SK-N-MC (cell line): ENCODE measurements at regions not wholly inside any gene's neighbourhood (a gene's known extent, or its start where the extent isn't known, plus 50 kb on each side); places are given as distances from the start of the nearest gene placed in this dataset.
"Not testable (repeated sequence)": the region's sequence is repeated elsewhere in the genome, so short reads cannot be mapped to it uniquely, and the experiment has no call there.

Source experiments
- DNase-seq: peaks from one replicate; pipeline ENCODE4 v3.0.0-alpha.2; 2011; ENCODE audit warnings: low read depth, low spot score
- H3K27ac ChIP-seq: fragments of 200-600 bp; sonication (generic); 2 replicates; pipeline ENCODE4 v1.5.1; 2016; ENCODE audit warnings: mixed run types
- H3K36me3 ChIP-seq: fragments of 200-600 bp; sonication (generic); 2 replicates; pipeline ENCODE4 v1.6.1; 2017; ENCODE audit warnings: antibody characterized with exemption, low read length, mixed read lengths; ENCODE audit not compliant: insufficient read depth
- H3K4me3 ChIP-seq: fragments of 200-600 bp; sonication (generic); 2 replicates; pipeline ENCODE4 v1.5.1; 2016
- H3K9ac ChIP-seq: fragments of 200-600 bp; sonication (generic); 2 replicates; pipeline ENCODE4 v1.8.0; 2017; ENCODE audit warnings: mixed run types, mixed read lengths; ENCODE audit not compliant: insufficient read length
- H3K9me3 ChIP-seq: fragments of 200-600 bp; sonication (generic); 2 replicates; pipeline ENCODE4 v1.6.1; 2017; ENCODE audit warnings: low read depth, mild to moderate bottlenecking, antibody characterized with exemption, low read length, moderate library complexity, mixed read lengths
- EZH2 ChIP-seq: fragments of 200-600 bp; sonication (generic); IDR thresholded peaks from one replicate; pipeline ENCODE4 v1.6.1; 2017; ENCODE audit warnings: antibody characterized with exemption
- FOXP2 ChIP-seq: optimal IDR thresholded peaks from 2 replicates; pipeline ENCODE3; 2011; ENCODE audit warnings: mild to moderate bottlenecking, moderate library complexity; ENCODE audit not compliant: insufficient read depth; ENCODE audit errors: extremely low read length, control extremely low read depth
- POLR2AphosphoS5 ChIP-seq: IDR thresholded peaks from 2 replicates; pipeline ENCODE4 v1.6.1; 2012; ENCODE audit warnings: mild to moderate bottlenecking, low read depth, low read length, borderline replicate concordance

DNA sequence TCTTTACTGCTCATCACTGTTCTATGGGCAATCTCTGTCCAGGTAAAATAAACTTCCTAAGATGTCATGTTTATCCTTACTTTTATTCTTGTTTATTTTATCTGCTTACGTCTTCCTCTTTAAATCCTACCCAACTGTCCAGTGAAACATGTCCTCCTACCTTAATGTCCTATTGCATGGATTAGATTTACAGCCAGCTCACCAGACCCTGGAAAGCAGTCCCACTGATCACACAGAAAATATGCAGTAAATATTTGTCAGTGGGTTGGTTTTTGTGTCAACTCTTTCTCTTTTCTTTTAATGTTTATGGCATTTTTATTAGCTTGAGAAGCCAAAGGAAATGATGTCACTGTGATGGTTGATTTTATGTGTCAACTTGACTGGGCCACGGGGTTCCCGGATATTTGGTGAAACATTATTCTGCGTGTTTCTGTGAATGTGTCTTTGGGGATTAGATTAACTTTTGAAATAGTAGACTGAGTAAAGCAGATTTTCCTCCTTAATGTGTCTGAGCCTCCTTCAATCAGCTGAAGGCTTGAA is 258.3 kb downstream of the SRGAP2C start:
- H3K36me3 ChIP-seq: no peaks in the 10 kb centered on the region
- peaks cover 2% of the 10 kb centered on the region; the same call in 1 of the 2 replicates for H3K9me3 ChIP-seq
- H3K27ac ChIP-seq: no peak overlapping the region
- no peak overlapping the region for H3K4me3 ChIP-seq
- DNase-seq: peak; percentile 6
- no peak overlapping the region for H3K9ac ChIP-seq
- TF ChIP-seq EZH2 (no peak), POLR2AphosphoS5 (no peak), FOXP2 (no peak)

DNA sequence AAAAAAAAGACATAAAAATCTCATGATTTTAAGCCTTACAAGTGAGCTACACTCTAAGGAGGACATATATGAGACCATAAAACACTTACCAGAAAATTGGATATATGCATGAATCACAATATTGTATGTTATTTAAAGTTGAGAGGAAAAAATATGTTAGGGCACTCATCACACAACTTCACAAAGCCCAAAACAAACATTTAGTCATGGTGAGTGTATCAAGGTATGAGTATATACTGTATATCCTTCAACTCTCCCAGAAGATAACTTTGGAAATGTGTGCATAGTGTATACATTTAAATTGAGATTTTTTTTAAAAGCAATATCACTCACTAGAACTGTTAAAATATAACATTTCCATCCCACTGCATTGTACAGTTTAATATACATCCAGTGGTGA is 259.3 kb downstream of the SRGAP2C start:
- H3K9me3 ChIP-seq: peaks cover 2% of the 10 kb centered on the region; the same call in 1 of the 2 replicates
- no peak for DNase-seq

DNA sequence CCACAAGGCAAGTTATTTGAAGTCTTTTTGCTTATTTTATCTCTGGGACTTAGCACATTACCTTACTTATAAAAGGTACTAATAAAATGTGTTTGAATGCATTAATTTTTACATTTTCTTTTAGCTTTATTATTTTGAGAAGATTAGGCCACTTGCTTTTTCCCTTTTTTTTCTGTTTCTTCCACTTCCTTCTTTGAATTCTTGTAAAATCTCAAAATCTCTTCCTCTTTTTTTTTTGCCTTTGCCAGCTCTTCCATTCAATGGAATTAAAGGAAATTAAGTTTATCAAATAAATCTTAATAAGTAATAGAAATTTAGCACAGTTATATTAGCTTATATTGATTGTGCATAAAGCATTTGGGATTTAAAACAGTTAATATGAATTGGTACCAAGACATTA is 260.9 kb downstream of the SRGAP2C start:
- H3K4me3 ChIP-seq: no peak overlapping the region
- H3K9me3 ChIP-seq: no peaks in the 10 kb centered on the region
- H3K36me3 ChIP-seq: no peaks in the 10 kb centered on the region
- H3K9ac ChIP-seq: no peak overlapping the region
- DNase-seq: no peak
- TF ChIP-seq EZH2: no peak
- TF ChIP-seq FOXP2: no peak
- TF ChIP-seq POLR2AphosphoS5: no peak
- H3K27ac ChIP-seq: no peak overlapping the region

More for the DNA sequence above, 259.3 kb downstream of the SRGAP2C start:
- Histone ChIP-seq H3K27ac (no peak overlapping the region), H3K4me3 (no peak overlapping the region), H3K36me3 (no peaks in the 10 kb centered on the region), H3K9ac (no peak overlapping the region)
- TF ChIP-seq EZH2 (no peak), POLR2AphosphoS5 (no peak), FOXP2 (no peak)

DNA sequence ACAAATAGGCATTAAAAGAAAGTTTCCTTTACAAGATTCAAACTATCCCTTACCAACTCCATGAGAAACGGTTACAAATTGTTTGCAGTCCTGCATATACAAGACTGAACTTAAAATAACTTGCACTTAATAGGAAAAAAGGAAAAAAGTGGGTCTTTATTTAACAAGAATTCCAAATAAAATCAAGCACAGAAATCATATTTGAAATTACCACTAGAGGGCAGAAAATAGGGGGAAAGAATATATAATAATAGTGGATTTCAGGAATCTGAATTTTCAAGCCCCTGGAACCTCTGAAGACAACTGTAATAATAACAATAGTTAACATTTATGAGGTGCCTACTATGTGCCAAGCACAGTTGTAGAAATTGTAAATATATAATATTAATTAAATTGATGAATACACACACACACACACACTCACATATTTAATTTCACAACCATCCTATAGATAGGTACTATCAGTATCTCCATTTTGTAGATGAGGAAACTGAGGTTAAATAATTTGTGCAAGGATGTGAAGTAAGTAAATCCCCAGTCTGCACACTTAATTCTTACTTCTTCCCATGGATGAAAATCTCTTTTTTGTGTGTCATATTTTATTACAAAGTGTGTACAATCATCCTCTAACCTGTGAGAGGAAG is 262.6 kb downstream of the SRGAP2C start:
- not testable (repeated sequence) for H3K9ac ChIP-seq, H3K4me3 ChIP-seq, H3K36me3 ChIP-seq, H3K27ac ChIP-seq, DNase-seq, H3K9me3 ChIP-seq

DNA sequence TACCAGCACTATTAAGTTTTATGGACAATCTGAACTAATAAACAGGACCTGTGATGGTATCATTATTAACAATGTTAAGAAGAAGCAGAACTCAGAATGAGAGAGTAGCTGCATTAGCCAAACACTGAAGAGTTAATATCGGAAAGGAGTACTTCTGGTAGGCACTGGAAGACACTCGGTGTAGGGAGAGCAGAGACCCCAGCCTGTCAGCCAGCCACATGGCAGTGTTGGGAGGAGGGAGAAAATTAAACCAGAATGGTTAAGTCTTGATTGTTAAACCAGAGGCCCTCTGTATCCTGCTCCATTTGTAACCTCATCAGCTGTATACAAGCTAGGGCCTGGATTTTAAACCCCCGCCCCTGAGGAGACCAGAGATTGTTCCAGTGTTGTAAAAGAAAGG is 263.3 kb downstream of the SRGAP2C start:
- H3K27ac ChIP-seq, DNase-seq, H3K9me3 ChIP-seq, H3K9ac ChIP-seq, H3K36me3 ChIP-seq, H3K4me3 ChIP-seq: not testable (repeated sequence)

DNA sequence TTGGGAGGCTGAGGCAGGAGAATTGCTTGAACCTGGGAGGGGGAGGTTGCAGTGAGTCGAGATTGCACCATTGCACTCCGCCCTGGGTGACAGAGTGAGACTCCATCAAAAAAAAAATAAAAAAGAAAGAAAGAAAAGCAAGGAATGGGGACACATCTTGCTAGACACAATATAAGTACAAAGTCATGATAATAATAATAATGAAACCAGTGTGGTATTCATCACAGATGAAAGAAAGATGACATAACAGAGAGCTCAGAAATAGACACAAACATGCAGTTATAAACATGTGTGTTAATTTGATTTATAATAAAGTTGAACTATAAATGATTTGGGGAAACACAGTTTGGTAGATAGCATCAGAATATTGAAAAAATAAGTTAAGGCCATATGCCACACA is 264.1 kb downstream of the SRGAP2C start:
- DNase-seq: no peak
- no peak for TF ChIP-seq FOXP2
- TF ChIP-seq EZH2: no peak
- no peak for TF ChIP-seq POLR2AphosphoS5
- H3K9me3 ChIP-seq: no peaks in the 10 kb centered on the region

DNA sequence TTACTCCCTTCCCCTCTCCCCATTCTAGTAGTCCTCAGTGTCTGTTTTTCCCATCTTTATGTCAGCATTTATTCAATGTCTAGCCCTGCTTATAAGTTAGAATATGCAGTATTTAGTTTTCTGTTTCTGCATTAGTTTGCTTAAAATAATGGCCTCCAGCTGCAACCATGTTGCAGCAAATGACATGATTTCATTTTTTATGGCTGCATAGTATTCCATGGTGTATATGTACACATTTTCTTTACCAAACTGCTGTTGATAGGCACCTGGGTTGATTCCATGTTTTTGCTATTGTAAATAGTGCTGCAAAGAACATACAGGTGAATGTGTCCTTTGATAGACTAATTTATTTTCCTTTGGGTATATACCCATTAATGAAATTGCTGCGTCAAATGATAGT is 267.7 kb downstream of the SRGAP2C start:
- Histone ChIP-seq H3K36me3 (no peaks in the 10 kb centered on the region), H3K27ac (no peak overlapping the region), H3K4me3 (no peak overlapping the region), H3K9ac (no peak overlapping the region), H3K9me3 (no peaks in the 10 kb centered on the region)
- TF ChIP-seq POLR2AphosphoS5 (no peak), FOXP2 (no peak), EZH2 (no peak)
- no peak for DNase-seq

More for the DNA sequence above, 264.1 kb downstream of the SRGAP2C start:
- Histone ChIP-seq H3K9ac (no peak overlapping the region), H3K4me3 (no peak overlapping the region), H3K27ac (no peak overlapping the region), H3K36me3 (no peaks in the 10 kb centered on the region)

DNA sequence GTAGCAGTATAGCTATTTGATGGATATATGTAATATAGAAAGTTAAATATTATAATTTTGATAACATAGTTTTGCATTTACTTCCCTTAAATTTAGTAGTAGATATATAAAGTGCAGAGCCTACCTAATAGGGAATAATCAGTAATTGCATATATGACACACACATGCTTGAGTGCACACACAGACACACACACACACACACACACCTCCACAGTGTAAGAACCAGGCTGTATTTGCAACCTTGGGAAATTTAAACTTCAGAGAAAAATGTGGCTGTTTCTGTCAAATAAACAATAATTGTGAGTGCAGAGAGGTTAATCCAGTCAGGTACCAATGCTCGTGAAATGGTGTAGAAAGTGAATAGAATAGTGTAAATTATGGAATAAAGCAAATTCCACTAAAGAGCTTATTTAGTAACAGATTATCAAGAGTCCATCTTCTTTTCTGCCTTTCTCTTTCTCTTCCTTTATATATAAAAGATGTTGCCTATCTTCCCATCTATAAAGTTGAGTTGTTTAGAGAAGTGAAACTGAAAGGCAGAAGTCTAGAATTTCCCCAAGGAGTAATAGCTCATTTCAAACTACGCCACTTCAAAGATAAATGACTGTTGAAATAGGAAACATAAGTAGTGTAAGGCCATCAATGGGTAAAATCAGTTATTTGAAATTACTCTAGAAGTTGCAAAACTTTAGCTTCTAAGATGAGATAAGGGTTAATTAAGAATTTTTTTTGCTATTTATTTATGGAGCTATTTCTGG is 273.7 kb downstream of the SRGAP2C start:
- H3K9me3 ChIP-seq: no peaks in the 10 kb centered on the region
- H3K9ac ChIP-seq: no peak overlapping the region
- no peak for DNase-seq
- TF ChIP-seq EZH2: no peak
- no peak for TF ChIP-seq FOXP2
- TF ChIP-seq POLR2AphosphoS5: no peak
- no peaks in the 10 kb centered on the region for H3K36me3 ChIP-seq
- H3K4me3 ChIP-seq: no peak overlapping the region
- H3K27ac ChIP-seq: no peak overlapping the region

DNA sequence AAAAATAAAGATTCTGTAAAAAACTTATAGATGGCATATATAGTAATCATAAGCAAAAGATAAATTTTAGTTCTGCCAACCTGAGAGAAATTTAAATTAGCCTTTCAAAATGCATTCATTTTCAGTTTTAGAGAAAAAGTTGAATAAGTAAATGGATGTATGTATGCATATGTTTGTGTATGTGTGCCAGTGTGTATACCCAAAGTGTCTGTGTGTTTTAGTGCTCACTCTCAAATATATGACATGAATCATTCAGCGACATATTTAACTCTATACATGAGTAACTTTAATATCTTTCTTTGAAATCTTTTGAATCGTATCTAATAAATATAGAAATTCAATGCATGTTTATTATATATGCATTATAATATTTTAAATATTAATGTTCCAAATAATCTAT is 274.5 kb downstream of the SRGAP2C start:
- H3K36me3 ChIP-seq: no peaks in the 10 kb centered on the region
- TF ChIP-seq POLR2AphosphoS5: no peak
- TF ChIP-seq EZH2: no peak
- TF ChIP-seq FOXP2: no peak
- no peak overlapping the region for H3K9ac ChIP-seq
- no peak overlapping the region for H3K27ac ChIP-seq
- no peak overlapping the region for H3K4me3 ChIP-seq
- no peak for DNase-seq
- no peaks in the 10 kb centered on the region for H3K9me3 ChIP-seq

DNA sequence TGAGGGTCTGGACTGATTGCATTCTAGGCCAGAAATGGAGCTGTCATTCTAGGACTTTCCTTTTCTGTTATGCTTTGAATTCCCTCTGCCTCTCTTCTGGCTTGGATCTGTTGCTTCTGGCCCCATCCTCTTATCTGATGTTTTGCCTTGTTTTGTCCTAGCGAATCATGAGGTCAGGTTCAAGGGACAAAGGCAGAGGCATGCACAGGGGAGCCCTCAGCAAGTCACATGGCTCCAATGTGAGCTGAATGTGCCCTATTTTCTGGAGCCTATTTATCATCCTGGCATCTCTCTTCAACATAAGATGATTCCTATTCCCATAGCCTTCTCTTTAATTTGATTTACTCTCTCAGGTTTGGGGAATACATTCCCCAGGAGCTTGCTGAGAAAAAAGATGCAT is 284.6 kb downstream of the SRGAP2C start:
- H3K4me3 ChIP-seq, DNase-seq: not testable (repeated sequence)

DNA sequence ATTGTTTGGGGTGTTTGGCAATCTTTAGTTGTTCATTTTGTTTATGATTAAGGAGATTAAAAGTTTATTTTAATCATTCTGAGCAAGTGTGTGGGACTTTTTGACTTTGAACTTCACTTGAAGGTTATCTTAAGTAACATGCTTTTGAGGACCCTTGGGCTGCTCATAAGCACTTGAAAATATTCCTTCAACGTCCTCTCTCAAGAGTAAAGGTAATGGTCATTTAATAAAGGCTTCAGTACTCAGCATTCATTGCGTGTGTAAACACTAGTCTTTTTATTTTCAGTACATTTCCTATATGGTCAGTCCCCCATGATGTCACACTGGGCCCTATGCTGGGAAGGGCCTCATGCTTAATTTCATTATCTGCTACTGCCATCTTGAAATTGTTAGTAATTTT is 285.6 kb downstream of the SRGAP2C start:
- not testable (repeated sequence) for DNase-seq, H3K9me3 ChIP-seq, H3K9ac ChIP-seq, H3K4me3 ChIP-seq, H3K27ac ChIP-seq, H3K36me3 ChIP-seq

More for the DNA sequence above, 284.6 kb downstream of the SRGAP2C start:
- not testable (repeated sequence) for H3K9ac ChIP-seq, H3K27ac ChIP-seq, H3K9me3 ChIP-seq, H3K36me3 ChIP-seq
